Psoas muscle (tissue), 7 donors: ENCODE measurements at regions not wholly inside any gene's neighbourhood (a gene's known extent, or its start where the extent isn't known, plus 50 kb on each side); places are given as distances from the start of the nearest gene placed in this dataset.

ENCODE experiments used
- ATAC-seq, 4 donors: fragments of 200-7000 bp; cut with Tn5 transposase; one replicate each; pipeline ENCODE4 v1.9.1; 2020; ENCODE audit warnings: moderate library complexity in 3 of 4, mild to moderate bottlenecking in 2 of 4
- DNase-seq, 2 donors: peaks; one replicate each; pipeline ENCODE4 v3.0.0-alpha.2; 2020
- H3K27ac ChIP-seq: fragments of 200-600 bp; one replicate; pipeline ENCODE4 v1.8.0; 2022
- H3K27me3 ChIP-seq, 3 donors: fragments of 200-600 bp in 1 of 3; one replicate each; pipeline versions ENCODE4 v1.6.1 to v1.8.0; 2013 to 2022; ENCODE audit warnings: low read length in 2 of 3, mild to moderate bottlenecking in 2 of 3, moderate library complexity in 1 of 3; ENCODE audit not compliant: insufficient read depth in 3 of 3
- H3K36me3 ChIP-seq, 2 donors: fragments of 200-600 bp in 1 of 2; one replicate each; pipeline versions ENCODE4 v1.6.1 to v1.8.0; 2013 to 2022; ENCODE audit warnings: low read depth in 1 of 2, mild to moderate bottlenecking in 1 of 2, moderate library complexity in 1 of 2; ENCODE audit not compliant: insufficient read depth in 1 of 2
- H3K4me1 ChIP-seq: fragments of 200-600 bp; one replicate; pipeline ENCODE4 v1.8.0; 2022
- H3K4me3 ChIP-seq: fragments of 200-600 bp; one replicate; pipeline ENCODE4 v1.8.0; 2022; ENCODE audit warnings: mild to moderate bottlenecking
- H3K9me3 ChIP-seq: fragments of 200-600 bp; one replicate; pipeline ENCODE4 v1.8.0; 2022
- CTCF ChIP-seq: fragments of 200-600 bp; IDR thresholded peaks from one replicate; pipeline ENCODE4 v1.8.0; 2022; ENCODE audit warnings: antibody characterized with exemption
- WGBS, 3 donors: extraction: QIAGEN DNeasy Blood & Tissue Kit; methylation state at CpG; one replicate each; pipeline versions ENCODE4 v1.1.6 to v1.1.7; 2013; 5-methylcytosine and 5-hydroxymethylcytosine counted together
- intact Hi-C, 2 donors: fragments of 100-400 bp; cut with DNase I; formaldehyde crosslinking; loops; one replicate each; pipeline versions ENCODE4 v1.11.0 to v1.14.2; 2022
- donor health status: healthy with polysubstance abuse.
- donor health status: DM: no; HTN: no; CAD: no; lungs with moderate emphysema.
- donor health status: Bipolar disorder and iron deficiency.
- donor health status: healthy.
- donor health status: DM: yes; HTN: yes; CAD: no.
- donor health status: DM: no; HTN: no; CAD: no.
- donor health status: DM: yes; HTN: yes; CAD: no.

DNA sequence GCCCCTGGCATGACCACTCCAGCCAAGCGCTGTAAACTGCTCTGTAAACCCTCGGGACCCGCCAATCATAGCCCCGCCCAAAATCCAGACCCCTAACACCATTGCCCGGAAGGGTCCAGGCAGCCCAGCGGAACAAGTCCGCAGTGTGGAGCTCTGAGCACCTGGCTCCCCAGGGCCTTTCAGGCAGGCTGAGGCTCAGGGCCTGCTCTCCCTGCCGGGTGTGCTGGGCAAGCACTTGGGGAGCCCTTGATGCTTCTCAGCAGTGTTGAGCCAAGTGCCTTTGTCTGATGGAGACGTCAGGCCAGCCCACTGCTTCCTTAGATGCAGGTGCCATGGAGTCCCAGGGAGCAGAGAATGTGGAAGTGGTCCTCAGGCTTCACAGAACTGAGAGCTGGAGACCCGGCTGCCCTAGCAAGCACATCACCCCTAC is 106.2 kb downstream of the TLE3 start:
- H3K4me3 ChIP-seq, result no peak overlapping the region
- no peaks in the 10 kb centered on the region for H3K27me3 ChIP-seq
- 61 to 79% (median 78%) methylated on average over 10 of the region's 10 CpGs for WGBS, 3 donors
- DNase-seq (no peak), ATAC-seq (no peak)
- H3K27ac ChIP-seq, result no peak overlapping the region
- no peaks in the 10 kb centered on the region for H3K36me3 ChIP-seq
- no peaks in the 10 kb centered on the region for H3K9me3 ChIP-seq
- no peak for TF ChIP-seq CTCF
- intact Hi-C loops, result no loop called here
- H3K4me1 ChIP-seq, result no peaks in the 10 kb centered on the region

DNA sequence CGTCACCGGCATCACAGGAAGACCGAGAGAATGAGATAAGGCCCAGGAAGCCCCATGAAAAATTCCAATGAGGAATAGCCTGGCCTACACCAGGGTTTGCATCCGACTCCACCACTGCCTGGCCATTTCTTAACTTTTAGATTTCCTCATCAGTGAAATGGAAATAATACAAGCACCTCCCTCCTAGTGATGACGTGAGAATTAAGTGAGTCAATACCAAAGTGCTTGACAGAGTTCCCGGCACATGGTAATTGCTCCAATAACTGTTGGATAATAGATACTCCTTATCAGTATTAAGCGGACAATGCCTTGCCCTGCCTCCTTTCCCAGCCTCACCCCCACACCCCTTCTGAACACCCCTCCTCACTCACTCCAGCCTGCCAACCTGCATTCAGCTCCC is 105.4 kb downstream of the TLE3 start:
- intact Hi-C loops, result no loop called here
- Histone ChIP-seq H3K36me3 (no peaks in the 10 kb centered on the region), H3K4me3 (no peak overlapping the region), H3K4me1 (no peaks in the 10 kb centered on the region), H3K27ac (no peak overlapping the region), H3K27me3 (no peaks in the 10 kb centered on the region), H3K9me3 (no peaks in the 10 kb centered on the region)
- 81 to 91% (median 89%) methylated on average over 7 of the region's 7 CpGs for WGBS, 3 donors
- DNase-seq (no peak), ATAC-seq (no peak)
- TF ChIP-seq CTCF, result no peak

- no peaks in the 10 kb centered on the region for H3K27me3 ChIP-seq
- no peak for TF ChIP-seq CTCF
- no peak for DNase-seq
- WGBS, 3 donors, result 79 to 81% (median 81%) methylated on average over 1 of the region's 1 CpG
- no peak for ATAC-seq
- H3K4me1 ChIP-seq, result no peaks in the 10 kb centered on the region
- no peaks in the 10 kb centered on the region for H3K9me3 ChIP-seq
- no peaks in the 10 kb centered on the region for H3K36me3 ChIP-seq
- H3K4me3 ChIP-seq, result no peak overlapping the region
- H3K27ac ChIP-seq, result no peak overlapping the region
- intact Hi-C loops, result no loop called here
Observed at GRCh38 chr15:69994429-69995205, 103.1 kb downstream of the TLE3 start.

DNA sequence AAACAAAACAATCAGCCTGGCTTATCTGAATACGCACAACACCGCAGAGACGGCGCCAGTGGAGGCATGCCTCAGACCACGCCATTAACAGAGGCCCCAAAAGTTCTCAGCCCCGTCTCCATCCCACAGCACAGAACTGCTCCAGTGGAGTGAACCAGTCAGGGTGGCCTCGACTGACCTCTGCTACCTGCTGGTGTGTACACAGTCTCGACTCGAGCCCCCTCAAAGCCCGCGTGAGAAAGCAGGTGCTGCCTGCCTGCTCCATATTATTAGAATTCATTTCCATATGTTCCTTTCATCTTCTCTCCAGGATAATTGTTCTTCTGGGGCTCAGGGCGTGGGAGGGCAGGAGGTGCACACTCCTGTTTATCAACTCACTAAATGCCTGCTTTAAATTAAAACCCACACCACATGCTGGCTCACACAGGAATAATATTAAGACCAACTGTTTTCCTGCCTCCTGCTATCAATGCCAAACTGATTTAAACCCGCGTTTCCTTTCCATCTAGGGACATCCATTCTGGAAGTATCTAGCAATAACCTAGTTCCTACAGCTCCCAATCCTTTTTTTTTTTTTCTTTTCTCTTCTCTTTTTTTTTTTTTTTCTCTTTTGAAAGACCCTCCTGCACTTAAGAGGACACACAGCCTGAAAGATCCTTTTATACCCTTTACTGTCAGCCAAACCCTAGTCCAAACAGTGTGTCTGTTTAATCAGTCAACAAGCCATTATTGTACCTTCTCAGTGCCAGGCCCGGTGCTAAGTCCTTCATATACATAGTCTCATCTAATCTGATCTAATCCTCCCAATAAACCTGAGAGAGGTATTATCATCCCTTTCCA is 101.2 kb downstream of the TLE3 start:
- no peaks in the 10 kb centered on the region for H3K27me3 ChIP-seq
- no peaks in the 10 kb centered on the region for H3K4me1 ChIP-seq
- no peak for ATAC-seq

More for the DNA sequence above, 101.2 kb downstream of the TLE3 start:
- Histone ChIP-seq H3K27ac (no peak overlapping the region), H3K36me3 (no peaks in the 10 kb centered on the region), H3K4me3 (no peak overlapping the region), H3K9me3 (no peaks in the 10 kb centered on the region)
- WGBS, 3 donors, result 68 to 73% (median 71%) methylated on average over 15 of the region's 15 CpGs
- DNase-seq, result no peak
- no peak for TF ChIP-seq CTCF
- intact Hi-C loops, result no loop called here
